ENCODE measurements at regions not wholly inside any gene's neighbourhood (a gene's known extent, or its start where the extent isn't known, plus 50 kb on each side); places are given as distances from the start of the nearest gene placed in this dataset.

DNA sequence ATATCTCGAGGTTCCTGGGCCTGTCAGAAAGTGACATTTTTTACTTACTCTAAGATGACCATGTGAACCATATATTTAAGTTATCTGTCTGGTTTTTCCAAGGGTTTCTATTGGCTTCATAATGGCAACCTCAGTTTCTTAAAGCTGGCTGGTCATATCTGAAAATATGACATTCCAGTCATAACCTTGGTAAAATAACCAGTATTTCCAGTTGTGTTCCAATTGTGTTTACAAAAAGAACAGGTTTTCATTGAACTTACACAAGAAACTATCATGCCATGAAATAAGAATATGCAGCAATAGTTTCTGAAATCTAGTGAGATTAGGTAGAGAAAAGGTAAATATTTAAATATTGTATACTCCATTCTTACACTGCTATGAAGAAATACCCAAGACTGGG lies 61.7 kb upstream of the HMGN3 start:
- no peak for DNase-seq

Measured in NCI-H1105 treated with DMSO at 0.1 percent for 48 hours (cell line).